Tibial nerve (tissue), 4 donors: ENCODE measurements at regions not wholly inside any gene's neighbourhood (a gene's known extent, or its start where the extent isn't known, plus 50 kb on each side); places are given as distances from the start of the nearest gene placed in this dataset.

Experiments used
- DNase-seq, 2 donors: peaks; one replicate each; pipeline ENCODE4 v3.0.0-alpha.2; 2019; ENCODE audit warnings: low spot score in 2 of 2
- H3K27ac ChIP-seq, 4 donors: fragments of 200-600 bp; sonication (generic) in 3 of 4; one replicate each; pipeline ENCODE4 v1.5.1; 2017 to 2019; ENCODE audit warnings: mild to moderate bottlenecking in 1 of 4
- H3K27me3 ChIP-seq, 2 donors: fragments of 200-600 bp; sonication (generic) in 1 of 2; one replicate each; pipeline versions ENCODE4 v1.5.1 to v1.6.0; 2017 to 2019
- H3K36me3 ChIP-seq, 3 donors: fragments of 200-600 bp; sonication (generic); one replicate each; pipeline ENCODE4 v1.5.1; 2018 to 2019
- H3K4me1 ChIP-seq, 4 donors: fragments of 200-600 bp; sonication (generic) in 3 of 4; one replicate each; pipeline ENCODE4 v1.5.1; 2017 to 2019
- H3K4me3 ChIP-seq, 4 donors: fragments of 200-600 bp; sonication (generic) in 3 of 4; one replicate each; pipeline ENCODE4 v1.5.1; 2017 to 2019; ENCODE audit warnings: mild to moderate bottlenecking in 1 of 4, moderate library complexity in 1 of 4
- H3K9me3 ChIP-seq, 4 donors: fragments of 200-600 bp; sonication (generic) in 3 of 4; one replicate each; pipeline ENCODE4 v1.5.1; 2017 to 2019
- EP300 ChIP-seq, 2 donors: sonication (generic); formaldehyde crosslinking; IDR thresholded peaks; one replicate each; pipeline ENCODE4 v1.6.1; 2017; ENCODE audit warnings: antibody characterized with exemption in 2 of 2, mild to moderate bottlenecking in 1 of 2
- POLR2A ChIP-seq, 2 donors: fragments of 450-650 bp; IDR thresholded peaks; one replicate each; pipeline ENCODE4 v1.6.1; 2017; ENCODE audit warnings: antibody characterized with exemption in 2 of 2, mild to moderate bottlenecking in 2 of 2, moderate library complexity in 2 of 2
- WGBS, 2 donors: methylation state at CpG; one replicate each; pipeline ENCODE4 v1.1.5; 2018; 5-methylcytosine and 5-hydroxymethylcytosine counted together
- TF ChIP-seq, protein P1 (sequence below), 5 experiments: fragments of 200-600 bp in 3 of 5; fragments of 450-650 bp in 2 of 5; sonication (generic) in 3 of 5; IDR thresholded peaks; one replicate each; pipeline ENCODE4 v1.5.1; 2016 to 2019; ENCODE audit warnings: antibody characterized with exemption in 5 of 5, mild to moderate bottlenecking in 3 of 5, moderate library complexity in 2 of 5

DNA sequence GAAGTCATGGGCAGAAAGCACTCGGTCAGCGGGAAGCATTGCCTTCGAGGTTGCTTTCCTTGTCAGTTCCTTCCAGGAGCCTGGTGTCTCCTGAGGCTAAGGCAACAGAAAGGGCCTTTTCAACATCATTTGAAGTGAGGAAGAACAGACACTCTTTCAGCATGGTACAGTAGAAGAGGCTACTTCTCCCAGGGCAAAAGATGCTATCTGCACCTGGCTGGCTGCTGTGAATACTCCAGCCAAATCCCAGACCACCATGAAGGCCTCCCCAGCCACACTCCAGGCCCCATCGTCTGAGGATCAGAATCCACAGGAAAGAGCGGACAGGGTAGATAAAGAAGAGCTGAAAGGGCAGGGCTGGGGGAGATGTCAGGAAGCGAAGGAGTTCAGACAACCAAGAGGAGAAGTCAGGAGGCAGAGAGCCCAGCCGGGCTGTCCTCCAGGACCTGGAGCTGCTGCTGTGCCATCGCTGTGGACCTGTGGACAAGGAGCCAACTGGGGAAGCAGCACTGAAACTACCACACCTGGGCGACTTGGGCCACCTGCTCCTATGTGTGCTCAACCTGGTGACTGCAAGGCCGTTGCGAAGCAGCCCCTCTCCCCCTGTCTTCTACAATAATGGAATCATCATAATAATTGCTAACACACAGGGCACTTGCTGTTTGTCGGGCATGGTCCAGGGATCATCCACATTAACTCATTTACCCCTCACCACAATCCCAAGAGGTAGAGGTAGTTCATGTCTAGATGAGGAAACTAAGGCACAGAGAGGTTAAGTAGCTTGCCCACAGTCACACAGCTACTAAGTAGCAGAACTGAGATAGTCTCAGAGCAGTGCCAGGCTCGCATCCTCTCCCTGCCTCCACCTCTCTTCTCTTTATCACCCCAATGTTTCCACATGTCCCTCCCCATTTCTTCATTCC is 88.0 kb upstream of the ZBTB40 start:
- WGBS, 2 donors: 63 to 69% methylated on average over 13 of the region's 13 CpGs
- H3K27me3 ChIP-seq: peaks cover 0 to 34% of the 10 kb centered on the region in 2 donors
- H3K4me1 ChIP-seq: no peaks in the 10 kb centered on the region
- DNase-seq: no peak
- H3K36me3 ChIP-seq: no peaks in the 10 kb centered on the region
- H3K4me3 ChIP-seq: no peak overlapping the region
- H3K9me3 ChIP-seq: no peaks in the 10 kb centered on the region
- no peak overlapping the region for H3K27ac ChIP-seq
- TF ChIP-seq, protein P1, sequence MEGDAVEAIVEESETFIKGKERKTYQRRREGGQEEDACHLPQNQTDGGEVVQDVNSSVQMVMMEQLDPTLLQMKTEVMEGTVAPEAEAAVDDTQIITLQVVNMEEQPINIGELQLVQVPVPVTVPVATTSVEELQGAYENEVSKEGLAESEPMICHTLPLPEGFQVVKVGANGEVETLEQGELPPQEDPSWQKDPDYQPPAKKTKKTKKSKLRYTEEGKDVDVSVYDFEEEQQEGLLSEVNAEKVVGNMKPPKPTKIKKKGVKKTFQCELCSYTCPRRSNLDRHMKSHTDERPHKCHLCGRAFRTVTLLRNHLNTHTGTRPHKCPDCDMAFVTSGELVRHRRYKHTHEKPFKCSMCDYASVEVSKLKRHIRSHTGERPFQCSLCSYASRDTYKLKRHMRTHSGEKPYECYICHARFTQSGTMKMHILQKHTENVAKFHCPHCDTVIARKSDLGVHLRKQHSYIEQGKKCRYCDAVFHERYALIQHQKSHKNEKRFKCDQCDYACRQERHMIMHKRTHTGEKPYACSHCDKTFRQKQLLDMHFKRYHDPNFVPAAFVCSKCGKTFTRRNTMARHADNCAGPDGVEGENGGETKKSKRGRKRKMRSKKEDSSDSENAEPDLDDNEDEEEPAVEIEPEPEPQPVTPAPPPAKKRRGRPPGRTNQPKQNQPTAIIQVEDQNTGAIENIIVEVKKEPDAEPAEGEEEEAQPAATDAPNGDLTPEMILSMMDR (IDR thresholded peaks at IDR 0.05): no peak
- TF ChIP-seq EP300 (IDR thresholded peaks at IDR 0.05) (no peak), POLR2A (IDR thresholded peaks at IDR 0.05) (no peak)

DNA sequence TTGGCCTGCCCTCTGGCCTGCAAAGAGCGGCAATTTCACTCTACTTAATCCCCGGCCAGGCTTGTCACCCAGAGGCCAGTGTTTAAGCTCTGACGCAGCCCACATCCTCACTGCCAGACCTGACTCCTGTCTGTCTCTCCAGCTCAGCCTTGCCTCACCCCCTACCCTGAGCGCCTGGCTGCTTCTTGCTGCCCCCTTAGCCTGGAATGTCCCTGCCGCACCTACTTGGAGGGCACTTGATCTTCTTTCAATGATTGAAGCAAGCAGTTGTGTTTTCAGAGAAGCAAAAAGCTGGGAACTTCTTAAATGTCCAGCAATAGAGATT is 87.4 kb upstream of the ZBTB40 start:
- no peaks in the 10 kb centered on the region for H3K9me3 ChIP-seq
- H3K36me3 ChIP-seq: no peaks in the 10 kb centered on the region
- H3K27ac ChIP-seq: no peak overlapping the region
- WGBS, 2 donors: 77 to 79% methylated on average over 5 of the region's 5 CpGs
- H3K4me1 ChIP-seq: no peaks in the 10 kb centered on the region
- peaks cover 0 to 33% of the 10 kb centered on the region in 2 donors for H3K27me3 ChIP-seq
- DNase-seq: no peak
- TF ChIP-seq, protein P1 (IDR thresholded peaks at IDR 0.05): no peak
- no peak for TF ChIP-seq POLR2A (IDR thresholded peaks at IDR 0.05)
- TF ChIP-seq EP300 (IDR thresholded peaks at IDR 0.05): no peak
- H3K4me3 ChIP-seq: no peak overlapping the region

DNA sequence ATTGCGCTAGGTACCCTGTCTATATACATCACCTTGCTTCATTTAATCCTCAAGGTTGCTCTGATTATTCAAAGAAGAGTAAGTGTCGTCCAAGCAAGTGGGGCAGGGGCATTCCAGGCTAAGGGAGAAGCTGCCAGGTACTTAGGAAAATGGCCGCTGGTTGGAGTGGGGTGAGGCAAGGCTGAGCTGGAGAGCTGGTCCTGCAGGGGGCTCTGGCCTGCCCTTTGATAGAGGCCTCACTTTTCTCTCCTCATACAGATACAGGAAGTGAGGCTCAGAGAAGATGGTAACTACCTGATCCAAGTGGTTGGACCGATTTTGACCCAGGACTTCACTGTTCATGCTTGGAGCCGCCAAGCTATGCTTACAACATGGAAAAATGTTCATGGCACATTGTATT is 86.9 kb upstream of the ZBTB40 start:
- no peak overlapping the region for H3K4me3 ChIP-seq
- TF ChIP-seq, protein P1 (IDR thresholded peaks at IDR 0.05): no peak
- TF ChIP-seq EP300 (IDR thresholded peaks at IDR 0.05): no peak
- TF ChIP-seq POLR2A (IDR thresholded peaks at IDR 0.05): no peak
- no peaks in the 10 kb centered on the region for H3K9me3 ChIP-seq
- H3K27ac ChIP-seq: no peak overlapping the region
- no peaks in the 10 kb centered on the region for H3K4me1 ChIP-seq
- no peaks in the 10 kb centered on the region for H3K36me3 ChIP-seq
- H3K27me3 ChIP-seq: peaks cover 0 to 36% of the 10 kb centered on the region in 2 donors
- DNase-seq: no peak
- 81 to 85% methylated on average over 5 of the region's 5 CpGs for WGBS, 2 donors

DNA sequence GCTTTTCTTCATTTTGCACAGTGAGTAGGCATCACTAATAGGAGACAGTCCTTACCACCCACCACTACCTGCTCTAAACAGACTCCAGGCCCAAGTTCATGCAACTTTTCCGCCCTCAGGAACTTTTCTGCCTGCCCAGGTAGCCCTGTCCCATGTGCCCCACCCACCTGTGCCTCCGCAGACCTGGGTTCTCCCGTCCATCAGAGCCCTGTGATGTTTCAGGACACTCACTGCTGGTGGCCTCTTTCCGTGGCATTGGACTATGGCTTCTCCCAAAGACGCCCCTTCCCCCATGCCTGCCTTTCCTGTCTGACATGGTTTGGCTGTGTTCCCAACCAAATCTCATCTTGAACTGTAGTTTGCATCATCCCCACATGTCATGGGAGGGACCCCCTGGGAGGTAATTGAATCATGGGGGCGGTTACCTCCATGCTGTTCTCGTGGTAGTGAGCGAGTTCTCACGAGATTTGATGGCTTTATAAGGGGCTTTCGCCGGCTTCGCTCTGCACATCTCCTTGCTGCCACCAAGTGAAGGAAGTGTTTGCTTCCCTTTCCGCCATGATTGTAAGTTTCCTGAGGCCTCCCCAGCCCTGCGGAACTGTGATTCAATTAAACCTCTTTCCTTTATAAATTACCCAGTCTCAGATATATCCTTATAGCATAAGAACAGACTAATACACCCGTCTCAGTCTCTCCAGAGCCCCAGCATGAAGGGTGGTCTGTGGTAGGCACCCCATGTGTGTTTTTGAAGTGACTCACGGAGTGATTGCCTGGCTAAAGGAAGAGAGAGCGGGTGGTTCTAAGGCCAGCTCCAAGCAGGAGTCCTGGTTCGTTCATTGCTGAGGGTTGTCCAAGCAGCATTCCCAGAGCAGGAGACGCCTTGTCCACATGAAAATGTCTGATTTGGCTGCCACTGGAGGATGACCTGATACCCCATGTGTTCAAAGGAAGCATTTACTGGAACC is 86.0 kb upstream of the ZBTB40 start:
- H3K27me3 ChIP-seq: peaks cover 0 to 36% of the 10 kb centered on the region in 2 donors
- TF ChIP-seq, protein P1 (IDR thresholded peaks at IDR 0.05): no peak
- TF ChIP-seq EP300 (IDR thresholded peaks at IDR 0.05): no peak
- no peak for TF ChIP-seq POLR2A (IDR thresholded peaks at IDR 0.05)
- H3K36me3 ChIP-seq: no peaks in the 10 kb centered on the region
- WGBS, 2 donors: 74 to 79% methylated on average over 19 of the region's 19 CpGs
- H3K9me3 ChIP-seq: no peaks in the 10 kb centered on the region
- DNase-seq: no peak
- H3K4me1 ChIP-seq: no peaks in the 10 kb centered on the region
- H3K27ac ChIP-seq: no peak overlapping the region
- H3K4me3 ChIP-seq: no peak overlapping the region
